22Rv1 (cell line): ENCODE measurements at regions not wholly inside any gene's neighbourhood (a gene's known extent, or its start where the extent isn't known, plus 50 kb on each side); places are given as distances from the start of the nearest gene placed in this dataset.

Source experiments
- CTCF ChIP-seq: fragments of 450-650 bp; IDR thresholded peaks from 2 replicates; pipeline ENCODE4 v1.5.1; 2017; ENCODE audit warnings: mild to moderate bottlenecking
- ZFX ChIP-seq: fragments of 450-650 bp; IDR thresholded peaks from 2 replicates; pipeline ENCODE4 v1.6.1; 2017; ENCODE audit warnings: antibody characterized with exemption, borderline replicate concordance

GRCh38 chr4:187726485-187726884 lies 269.1 kb upstream of the ZFP42 start:
- no peak for TF ChIP-seq CTCF
- no peak for TF ChIP-seq ZFX
